Lower leg skin (tissue), 3 donors: ENCODE measurements at regions not wholly inside any gene's neighbourhood (a gene's known extent, or its start where the extent isn't known, plus 50 kb on each side); places are given as distances from the start of the nearest gene placed in this dataset.

Experiments used
- POLR2A ChIP-seq, 2 donors: fragments of 450-650 bp; IDR thresholded peaks; one replicate each; pipeline ENCODE4 v1.6.1; 2016 to 2017; ENCODE audit warnings: antibody characterized with exemption in 2 of 2, mild to moderate bottlenecking in 1 of 2, moderate library complexity in 1 of 2
- TF ChIP-seq, protein P1 (sequence below), 3 donors: fragments of 450-650 bp; IDR thresholded peaks; one replicate each; pipeline ENCODE4 v1.5.1; 2016; ENCODE audit warnings: antibody characterized with exemption in 3 of 3, mild to moderate bottlenecking in 3 of 3, moderate library complexity in 2 of 3

DNA sequence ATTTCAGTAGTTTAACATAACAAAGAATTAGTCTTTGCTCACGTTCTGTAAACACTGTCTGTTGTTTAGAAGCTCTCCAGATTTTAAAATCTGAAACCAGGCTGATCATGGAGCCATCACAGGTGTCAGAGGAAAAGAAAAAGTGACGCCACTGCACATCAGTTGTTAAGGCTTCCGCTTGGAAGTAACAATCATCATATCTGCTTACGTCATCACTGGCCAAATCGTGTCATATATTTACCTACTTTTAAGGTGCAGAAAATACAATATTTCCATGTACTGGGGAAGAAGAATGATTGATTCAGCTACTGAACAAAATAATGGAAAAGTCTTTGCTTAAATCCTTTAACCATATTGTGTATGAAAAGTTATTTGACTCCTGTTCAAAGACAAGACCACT lies 382.6 kb upstream of the MC4R start:
- TF ChIP-seq, protein P1, sequence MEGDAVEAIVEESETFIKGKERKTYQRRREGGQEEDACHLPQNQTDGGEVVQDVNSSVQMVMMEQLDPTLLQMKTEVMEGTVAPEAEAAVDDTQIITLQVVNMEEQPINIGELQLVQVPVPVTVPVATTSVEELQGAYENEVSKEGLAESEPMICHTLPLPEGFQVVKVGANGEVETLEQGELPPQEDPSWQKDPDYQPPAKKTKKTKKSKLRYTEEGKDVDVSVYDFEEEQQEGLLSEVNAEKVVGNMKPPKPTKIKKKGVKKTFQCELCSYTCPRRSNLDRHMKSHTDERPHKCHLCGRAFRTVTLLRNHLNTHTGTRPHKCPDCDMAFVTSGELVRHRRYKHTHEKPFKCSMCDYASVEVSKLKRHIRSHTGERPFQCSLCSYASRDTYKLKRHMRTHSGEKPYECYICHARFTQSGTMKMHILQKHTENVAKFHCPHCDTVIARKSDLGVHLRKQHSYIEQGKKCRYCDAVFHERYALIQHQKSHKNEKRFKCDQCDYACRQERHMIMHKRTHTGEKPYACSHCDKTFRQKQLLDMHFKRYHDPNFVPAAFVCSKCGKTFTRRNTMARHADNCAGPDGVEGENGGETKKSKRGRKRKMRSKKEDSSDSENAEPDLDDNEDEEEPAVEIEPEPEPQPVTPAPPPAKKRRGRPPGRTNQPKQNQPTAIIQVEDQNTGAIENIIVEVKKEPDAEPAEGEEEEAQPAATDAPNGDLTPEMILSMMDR (IDR thresholded peaks at IDR 0.05): no peak
- no peak for TF ChIP-seq POLR2A (IDR thresholded peaks at IDR 0.05)
